Testis (tissue), 2 donors: ENCODE measurements at regions not wholly inside any gene's neighbourhood (a gene's known extent, or its start where the extent isn't known, plus 50 kb on each side); places are given as distances from the start of the nearest gene placed in this dataset.

Source experiments
- POLR2A ChIP-seq: fragments of 450-650 bp; IDR thresholded peaks from one replicate; pipeline ENCODE4 v1.6.1; 2017; ENCODE audit warnings: antibody characterized with exemption, mild to moderate bottlenecking, moderate library complexity
- TF ChIP-seq, protein P1 (sequence below), 3 experiments: fragments of 450-650 bp in 2 of 3; fragments of 200-600 bp in 1 of 3; sonication (generic) in 1 of 3; IDR thresholded peaks; one replicate each; pipeline ENCODE4 v1.5.1; 2016 to 2019; ENCODE audit warnings: antibody characterized with exemption in 3 of 3, mild to moderate bottlenecking in 2 of 3, moderate library complexity in 1 of 3

DNA sequence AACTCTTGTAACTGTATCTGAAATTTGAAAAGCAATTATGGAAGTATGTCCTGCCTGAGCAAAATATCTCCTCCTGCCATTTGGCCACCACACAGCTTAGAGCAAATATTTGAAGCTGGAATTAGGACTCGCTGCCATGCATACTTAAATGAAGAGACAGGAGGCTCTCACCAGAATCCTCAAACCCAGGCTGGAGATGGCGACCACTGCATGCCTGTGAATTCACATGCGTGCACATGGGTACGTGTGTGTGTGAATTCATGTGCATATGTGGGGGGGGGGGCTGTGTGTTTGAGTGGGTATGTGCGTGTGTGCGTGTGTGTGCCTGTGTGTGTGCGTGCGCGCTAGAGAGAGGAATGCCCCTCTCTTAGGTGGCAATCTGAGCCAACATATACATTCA, 84.1 kb upstream of the IRX1 start:
- TF ChIP-seq, protein P1, sequence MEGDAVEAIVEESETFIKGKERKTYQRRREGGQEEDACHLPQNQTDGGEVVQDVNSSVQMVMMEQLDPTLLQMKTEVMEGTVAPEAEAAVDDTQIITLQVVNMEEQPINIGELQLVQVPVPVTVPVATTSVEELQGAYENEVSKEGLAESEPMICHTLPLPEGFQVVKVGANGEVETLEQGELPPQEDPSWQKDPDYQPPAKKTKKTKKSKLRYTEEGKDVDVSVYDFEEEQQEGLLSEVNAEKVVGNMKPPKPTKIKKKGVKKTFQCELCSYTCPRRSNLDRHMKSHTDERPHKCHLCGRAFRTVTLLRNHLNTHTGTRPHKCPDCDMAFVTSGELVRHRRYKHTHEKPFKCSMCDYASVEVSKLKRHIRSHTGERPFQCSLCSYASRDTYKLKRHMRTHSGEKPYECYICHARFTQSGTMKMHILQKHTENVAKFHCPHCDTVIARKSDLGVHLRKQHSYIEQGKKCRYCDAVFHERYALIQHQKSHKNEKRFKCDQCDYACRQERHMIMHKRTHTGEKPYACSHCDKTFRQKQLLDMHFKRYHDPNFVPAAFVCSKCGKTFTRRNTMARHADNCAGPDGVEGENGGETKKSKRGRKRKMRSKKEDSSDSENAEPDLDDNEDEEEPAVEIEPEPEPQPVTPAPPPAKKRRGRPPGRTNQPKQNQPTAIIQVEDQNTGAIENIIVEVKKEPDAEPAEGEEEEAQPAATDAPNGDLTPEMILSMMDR (IDR thresholded peaks at IDR 0.05): no peak
- no peak for TF ChIP-seq POLR2A
